OCI-M1 (cell line): ENCODE measurements at regions not wholly inside any gene's neighbourhood (a gene's known extent, or its start where the extent isn't known, plus 50 kb on each side); places are given as distances from the start of the nearest gene placed in this dataset.
"Not testable (repeated sequence)": the region's sequence is repeated elsewhere in the genome, so short reads cannot be mapped to it uniquely, and the experiment has no call there.

Source experiments
- DNase-seq: peaks from one replicate; lab custom pipeline; 2025; lab: John Stamatoyannopoulos, UW

DNA sequence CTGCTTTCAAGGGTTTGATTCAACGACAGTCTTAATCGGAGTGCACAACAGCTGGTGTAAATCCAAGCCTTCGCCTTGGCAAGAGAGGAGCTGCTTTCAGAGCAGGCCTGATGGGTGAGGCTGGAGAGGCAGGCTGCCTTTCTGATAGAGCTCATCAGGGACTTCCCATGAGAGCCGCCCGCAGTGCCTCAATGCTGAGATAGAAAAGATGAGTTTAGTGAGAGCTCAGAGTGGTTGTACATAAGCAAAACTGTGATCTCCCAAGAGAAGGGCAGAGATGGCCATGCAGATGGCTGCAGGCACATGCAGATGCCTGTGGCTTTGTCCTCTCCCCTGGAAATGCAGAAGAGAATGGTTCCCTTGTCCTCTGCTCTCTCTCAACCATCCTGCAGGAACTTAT lies 122.1 kb downstream of the ARL4C start:
- no peak for DNase-seq

DNA sequence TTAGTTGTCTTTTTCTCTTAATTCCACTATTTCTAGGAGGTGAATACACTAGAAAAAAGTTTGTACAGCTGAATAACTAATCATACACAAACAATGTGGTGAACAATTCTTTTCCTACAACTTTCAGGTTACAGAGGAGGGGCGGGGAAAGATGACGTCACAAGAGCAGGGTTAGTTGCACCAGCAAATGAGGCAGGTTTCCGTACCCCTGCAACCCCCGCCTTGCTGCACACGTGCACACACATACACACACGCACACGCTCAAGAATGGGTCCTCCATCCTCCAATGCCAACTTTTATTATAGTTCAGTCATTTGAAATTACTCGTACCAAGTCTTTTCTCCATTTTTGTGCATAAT lies 122.8 kb downstream of the ARL4C start:
- no peak for DNase-seq

- no peak for DNase-seq
Measured at GRCh38 chr2:234373481-234374149, 123.3 kb downstream of the ARL4C start.

- no peak for DNase-seq
Measured at GRCh38 chr2:234373060-234373459, 123.8 kb downstream of the ARL4C start.

DNA sequence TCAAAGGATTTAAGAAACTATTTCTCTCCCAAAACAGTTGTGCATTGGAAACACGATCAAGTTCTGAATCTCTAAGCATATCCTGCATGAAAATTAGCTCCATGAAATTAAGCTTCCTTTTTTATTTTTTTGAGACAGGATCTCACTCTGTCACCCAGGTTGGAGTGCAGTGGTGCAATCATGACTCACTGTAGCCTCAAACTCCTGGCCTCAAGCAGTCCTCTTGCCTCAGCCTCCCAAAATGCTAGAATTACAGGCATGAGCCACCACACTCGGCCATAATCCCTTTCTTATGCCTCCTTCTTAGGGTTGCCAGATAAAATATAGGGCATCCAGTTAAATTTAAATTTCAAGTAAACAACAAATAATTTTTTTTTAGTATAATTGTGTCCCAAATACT lies 124.4 kb downstream of the ARL4C start:
- DNase-seq, result no peak

- DNase-seq, result no peak
Measured at GRCh38 chr2:234368861-234369261, 128.0 kb downstream of the ARL4C start.

GRCh38 chr2:234366891-234367290 lies 130.0 kb downstream of the ARL4C start:
- no peak for DNase-seq

DNA sequence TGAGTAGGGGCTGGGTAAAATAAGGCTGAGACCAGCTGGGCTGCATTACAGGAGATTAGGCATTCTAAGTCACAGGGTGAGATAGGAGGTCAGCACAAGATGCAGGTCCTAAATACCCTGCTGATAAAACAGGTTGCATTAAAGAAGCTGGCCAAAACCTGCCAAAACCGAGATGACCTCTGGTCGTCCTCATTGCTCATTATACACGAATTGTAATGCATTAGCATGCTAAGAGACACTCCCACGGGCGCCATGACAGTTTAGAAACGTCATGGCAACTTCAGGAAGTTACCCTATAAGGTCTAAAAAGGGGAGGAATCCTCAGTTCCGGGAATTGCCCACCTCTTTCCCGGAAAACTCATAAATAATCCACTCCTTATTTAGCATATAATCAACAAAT lies 132.2 kb downstream of the ARL4C start:
- peak; percentile 66 for DNase-seq

GRCh38 chr2:234363647-234364294 lies 133.1 kb downstream of the ARL4C start:
- no peak for DNase-seq

DNA sequence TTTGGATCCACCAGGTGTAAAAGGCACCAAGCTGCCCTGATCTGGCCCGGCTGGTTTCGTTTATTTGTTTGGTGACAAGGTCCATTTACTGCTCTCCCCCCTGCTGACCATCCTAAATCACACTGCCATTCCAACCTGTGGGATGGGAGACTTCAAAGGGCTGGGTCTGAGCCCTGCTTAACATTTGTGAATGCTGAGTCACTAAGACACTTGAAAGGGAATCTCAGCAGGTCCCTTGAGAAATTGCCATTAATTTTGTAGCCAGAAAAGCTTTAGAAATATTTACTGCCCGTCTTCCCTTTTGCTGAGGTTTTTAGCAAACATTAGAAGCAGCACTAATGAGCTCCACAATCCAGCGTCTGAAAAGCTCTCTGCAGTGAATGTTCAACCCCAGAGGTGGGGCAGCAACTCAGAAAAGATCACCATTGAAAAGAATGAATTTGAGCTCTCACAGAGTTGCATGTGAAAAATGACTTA lies 133.8 kb downstream of the ARL4C start:
- no peak for DNase-seq

- DNase-seq, result not testable (repeated sequence)
Measured at GRCh38 chr2:234360313-234360975, 136.4 kb downstream of the ARL4C start.

GRCh38 chr2:234357666-234358065 lies 139.2 kb downstream of the ARL4C start:
- no peak for DNase-seq

DNA sequence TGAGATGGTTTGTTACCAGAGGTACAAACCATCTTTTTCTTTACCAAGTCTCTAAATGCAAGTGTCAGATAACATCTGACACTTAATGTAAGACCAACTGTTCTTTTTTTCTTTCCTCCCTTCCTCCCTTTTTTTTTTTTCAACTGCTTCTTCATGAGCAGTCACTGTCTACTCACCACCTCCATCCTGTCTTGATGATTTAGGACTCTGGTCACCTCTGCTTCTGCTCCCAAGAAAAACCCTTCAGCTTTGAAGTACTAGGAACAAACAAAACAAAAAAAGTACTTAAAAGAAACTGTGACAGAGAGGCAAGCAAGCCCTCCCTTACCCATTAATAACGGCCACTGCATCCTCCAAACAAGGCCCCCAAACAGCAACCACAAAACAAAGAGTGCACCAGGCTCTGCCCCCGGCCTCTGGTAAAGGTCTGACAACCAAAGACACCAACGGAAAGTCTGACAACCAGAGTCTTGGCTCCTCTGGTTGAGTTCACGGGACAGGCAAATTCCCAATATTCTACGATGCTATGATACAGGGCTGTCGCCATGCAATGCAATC lies 141.0 kb downstream of the ARL4C start:
- DNase-seq, result no peak

DNA sequence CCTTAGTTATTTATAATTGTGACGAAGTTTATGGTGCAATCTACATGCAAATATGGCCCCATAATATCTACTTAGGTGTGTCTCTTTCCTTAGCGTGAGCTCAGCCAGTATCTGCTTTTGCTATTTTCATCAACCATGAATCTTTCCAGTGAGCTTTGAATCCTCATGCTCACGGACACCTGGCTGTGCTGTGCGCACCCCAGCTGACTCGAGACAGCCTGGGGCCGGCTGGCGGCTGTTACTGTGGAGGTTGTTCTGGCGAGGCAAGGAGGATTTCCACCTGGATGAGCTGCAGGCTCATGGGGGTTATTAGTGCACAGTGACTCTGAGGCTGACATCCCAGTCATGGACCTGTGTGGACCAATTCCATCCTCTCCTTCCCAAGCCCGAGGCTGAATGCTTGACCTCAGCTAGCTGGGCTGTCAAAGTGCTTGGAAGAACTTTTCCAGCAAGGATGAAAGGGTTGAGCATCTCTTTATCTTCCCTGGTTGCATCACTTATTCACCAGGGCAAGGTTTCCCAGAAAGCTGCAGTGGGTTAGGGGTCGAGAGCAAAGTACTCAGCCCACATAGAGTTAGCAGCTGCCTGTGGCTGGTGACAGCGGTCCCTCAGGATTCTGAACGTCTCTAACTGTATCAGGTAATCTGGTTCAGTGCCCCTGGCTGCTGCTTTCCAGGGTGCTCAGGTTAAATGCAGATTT lies 141.7 kb downstream of the ARL4C start:
- DNase-seq, result no peak

DNA sequence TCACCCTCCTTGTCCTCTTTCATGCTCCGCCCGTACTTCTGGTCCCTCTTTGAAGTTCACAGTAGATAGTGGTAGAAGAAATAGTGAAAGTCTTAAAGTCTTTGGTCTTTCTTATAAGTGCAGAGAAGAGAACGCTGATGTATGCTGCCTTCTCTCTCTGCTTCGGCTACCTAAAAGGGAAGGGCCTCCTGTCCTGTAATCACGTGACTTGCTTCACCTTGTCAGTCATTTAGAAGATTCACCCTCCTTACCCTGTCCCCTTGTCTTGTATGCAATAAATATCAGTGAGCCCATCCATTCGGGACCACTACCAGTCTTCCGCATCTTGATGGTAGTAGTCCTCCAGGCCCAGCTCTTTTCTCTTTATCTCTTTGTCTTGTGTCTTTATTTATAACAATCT lies 144.6 kb downstream of the ARL4C start:
- no peak for DNase-seq

GRCh38 chr2:234351866-234352265 lies 145.0 kb downstream of the ARL4C start:
- not testable (repeated sequence) for DNase-seq

DNA sequence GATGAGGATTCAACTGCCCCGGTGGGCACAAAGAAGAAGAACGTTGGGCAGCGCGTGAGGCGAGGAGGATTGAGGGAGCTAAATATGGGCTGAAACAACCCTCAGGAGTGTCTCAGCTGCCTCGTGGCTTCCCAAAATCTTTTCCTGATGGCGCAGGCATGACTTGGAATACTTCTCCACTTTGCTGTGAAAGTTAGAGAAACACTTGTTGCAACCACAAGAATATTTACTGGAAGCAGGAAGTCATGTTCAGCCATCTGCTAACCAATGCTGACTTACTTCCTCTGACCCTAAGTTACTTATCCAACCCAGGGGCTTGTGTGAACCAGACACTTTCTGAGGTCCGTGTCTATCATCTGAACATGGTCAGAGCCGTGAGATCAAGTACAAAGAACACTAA lies 148.8 kb downstream of the ARL4C start:
- DNase-seq, result no peak

GRCh38 chr2:234345921-234346320 lies 151.0 kb downstream of the ARL4C start:
- DNase-seq, result no peak

GRCh38 chr2:234344012-234344411 lies 152.9 kb downstream of the ARL4C start:
- no peak for DNase-seq

DNA sequence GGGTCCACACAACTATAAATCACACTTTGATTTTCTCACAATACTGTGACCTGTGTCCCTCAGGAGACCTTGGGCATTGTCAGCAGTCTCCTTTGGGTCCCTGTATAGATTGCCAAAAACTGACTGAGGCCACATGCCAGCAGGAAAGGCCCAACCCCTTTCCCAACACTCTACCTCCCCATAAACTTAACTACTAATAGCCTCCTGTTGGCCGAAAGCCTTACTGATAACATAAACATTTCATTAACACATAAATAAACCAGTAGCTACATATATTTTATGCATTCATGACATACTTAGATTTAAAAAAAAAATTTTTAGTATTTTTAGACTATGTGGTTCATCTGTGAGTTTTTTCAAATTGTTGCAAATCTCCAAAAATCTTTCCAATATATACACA lies 153.5 kb downstream of the ARL4C start:
- DNase-seq, result no peak

DNA sequence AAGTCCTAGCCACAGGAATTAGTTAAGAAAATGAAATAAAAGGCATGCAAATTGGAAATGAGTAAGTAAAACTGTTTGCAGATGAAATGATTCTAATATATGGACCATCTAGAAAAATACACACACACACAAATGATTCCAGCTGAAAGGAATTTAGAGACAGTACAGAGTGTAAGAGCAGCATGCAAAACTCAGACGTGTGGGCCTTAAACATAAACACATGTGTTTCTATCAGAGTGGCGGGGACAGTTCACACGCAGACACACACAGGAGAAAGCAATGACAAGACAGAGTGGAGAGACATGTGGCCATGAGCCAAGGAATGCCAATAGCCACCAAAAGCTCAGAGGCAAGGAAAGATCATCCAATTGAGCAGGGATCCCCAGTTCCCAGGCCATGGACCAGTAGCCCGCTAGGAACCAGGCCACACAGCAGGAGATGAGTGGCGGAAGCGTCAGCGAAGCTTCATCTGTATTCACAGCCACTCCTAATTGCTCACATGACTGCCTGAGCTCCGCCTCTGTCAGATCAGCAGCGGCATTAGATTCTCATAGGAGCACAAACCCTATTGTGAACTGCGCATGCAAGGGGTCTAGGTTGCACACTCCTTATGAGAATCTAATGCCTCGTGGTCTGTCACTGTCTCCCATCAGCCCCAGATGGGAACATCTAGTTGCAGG lies 155.4 kb downstream of the ARL4C start:
- DNase-seq, result no peak

- DNase-seq, result no peak
Measured at GRCh38 chr2:234339501-234339900, 157.4 kb downstream of the ARL4C start.
